DND-41 (cell line): ENCODE measurements at regions not wholly inside any gene's neighbourhood (a gene's known extent, or its start where the extent isn't known, plus 50 kb on each side); places are given as distances from the start of the nearest gene placed in this dataset.

ENCODE experiments used
- ATAC-seq: fragments of 200-7000 bp; cut with Tn5 transposase; 3 replicates; pipeline ENCODE4 v1.9.1; 2021; ENCODE audit warnings: low read depth; ENCODE audit not compliant: insufficient read depth
- DNase-seq: peaks from one replicate; pipeline ENCODE4 v3.0.0-alpha.2; 2020
- H2AFZ ChIP-seq: 2 replicates; pipeline ENCODE4 v1.6.0; 2012; ENCODE audit warnings: low read depth, low read length
- H3K27ac ChIP-seq: 2 replicates; pipeline ENCODE4 v1.5.1; 2012; ENCODE audit warnings: low read length, inconsistent platforms
- H3K27me3 ChIP-seq: fragments of 200-600 bp; sonication (generic); 2 replicates; pipeline ENCODE4 v1.6.0; 2012; ENCODE audit warnings: low read length, mild to moderate bottlenecking, inconsistent platforms; ENCODE audit not compliant: insufficient read depth, poor library complexity
- H3K36me3 ChIP-seq: 2 replicates; pipeline ENCODE4 v1.5.1; 2012; ENCODE audit warnings: low read length, inconsistent platforms; ENCODE audit not compliant: insufficient read depth
- H3K4me1 ChIP-seq: 2 replicates; pipeline ENCODE4 v1.5.1; 2012; ENCODE audit warnings: mild to moderate bottlenecking, low read length; ENCODE audit not compliant: insufficient read depth
- H3K4me2 ChIP-seq: 2 replicates; pipeline ENCODE4 v1.6.0; 2012; ENCODE audit warnings: mild to moderate bottlenecking, moderate library complexity, low read length, inconsistent platforms; ENCODE audit not compliant: insufficient read depth
- H3K4me3 ChIP-seq, 2 experiments: fragments of 200-600 bp in 1 of 2; shearing (Covaris generic) in 1 of 2; 2 replicates each; pipeline ENCODE4 v1.5.1; 2012 to 2016; ENCODE audit warnings: inconsistent platforms in 2 of 2, low read length in 2 of 2, mild to moderate bottlenecking in 2 of 2, low read depth in 1 of 2, moderate library complexity in 1 of 2
- H3K79me2 ChIP-seq: 2 replicates; pipeline ENCODE4 v1.6.0; 2012; ENCODE audit warnings: low read length, inconsistent platforms; ENCODE audit not compliant: insufficient read depth
- H3K9ac ChIP-seq: 2 replicates; pipeline ENCODE4 v1.6.0; 2012; ENCODE audit warnings: low read depth, mild to moderate bottlenecking, inconsistent platforms, low read length, moderate library complexity
- H3K9me3 ChIP-seq: 2 replicates; pipeline ENCODE4 v1.5.1; 2012; ENCODE audit warnings: low read length, moderate library complexity, mild to moderate bottlenecking, inconsistent platforms; ENCODE audit not compliant: insufficient read depth, severe bottlenecking
- H4K20me1 ChIP-seq: 2 replicates; pipeline ENCODE4 v1.6.0; 2012; ENCODE audit warnings: low read length; ENCODE audit not compliant: insufficient read depth
- CTCF ChIP-seq: IDR thresholded peaks from 2 replicates; pipeline ENCODE4 v1.5.1; 2012; ENCODE audit warnings: borderline replicate concordance, low read length, moderate library complexity, mild to moderate bottlenecking; ENCODE audit not compliant: poor library complexity, severe bottlenecking; ENCODE audit errors: extremely low read depth
- EZH2 ChIP-seq: IDR thresholded peaks from 3 replicates; pipeline ENCODE4 v1.6.1; 2012; ENCODE audit warnings: borderline replicate concordance, low read depth, mild to moderate bottlenecking, moderate library complexity, low read length, inconsistent platforms; ENCODE audit not compliant: severe bottlenecking

GRCh38 chr5:51860532-51861018 lies 477.3 kb downstream of the ISL1 start:
- H2AFZ ChIP-seq, result no peak overlapping the region
- no peaks in the 10 kb centered on the region for H3K4me1 ChIP-seq
- H3K9me3 ChIP-seq, result no peaks in the 10 kb centered on the region
- H3K27ac ChIP-seq, result no peak overlapping the region
- no peaks in the 10 kb centered on the region for H3K27me3 ChIP-seq
- H3K9ac ChIP-seq, result no peak overlapping the region
- DNase-seq (no peak), ATAC-seq (no peak)
- TF ChIP-seq CTCF (no peak), EZH2 (no peak)
- no peaks in the 10 kb centered on the region for H3K36me3 ChIP-seq
- H3K4me3 ChIP-seq, result no peak overlapping the region
- no peak overlapping the region for H3K4me2 ChIP-seq
- no peaks in the 10 kb centered on the region for H3K79me2 ChIP-seq
- no peaks in the 10 kb centered on the region for H4K20me1 ChIP-seq

GRCh38 chr5:51872144-51872543 lies 488.9 kb downstream of the ISL1 start:
- H3K27me3 ChIP-seq, result no peaks in the 10 kb centered on the region
- ATAC-seq, result no peak

GRCh38 chr5:51881901-51882300 lies 498.7 kb downstream of the ISL1 start:
- H3K9ac ChIP-seq, result no peak overlapping the region
- no peaks in the 10 kb centered on the region for H3K9me3 ChIP-seq
- no peak overlapping the region for H3K4me2 ChIP-seq
- no peaks in the 10 kb centered on the region for H4K20me1 ChIP-seq
- H3K4me1 ChIP-seq, result no peaks in the 10 kb centered on the region
- no peak overlapping the region for H3K27ac ChIP-seq
- H3K36me3 ChIP-seq, result no peaks in the 10 kb centered on the region
- no peaks in the 10 kb centered on the region for H3K27me3 ChIP-seq
- no peak overlapping the region for H3K4me3 ChIP-seq
- DNase-seq (no peak), ATAC-seq (no peak)
- TF ChIP-seq CTCF (no peak), EZH2 (no peak)
- H2AFZ ChIP-seq, result no peak overlapping the region
- no peaks in the 10 kb centered on the region for H3K79me2 ChIP-seq

More at GRCh38 chr5:51872144-51872543, 488.9 kb downstream of the ISL1 start:
- Histone ChIP-seq H3K27ac (no peak overlapping the region), H3K79me2 (no peaks in the 10 kb centered on the region), H3K36me3 (no peaks in the 10 kb centered on the region), H4K20me1 (no peaks in the 10 kb centered on the region), H3K9ac (no peak overlapping the region), H2AFZ (no peak overlapping the region), H3K4me3 (no peak overlapping the region), H3K9me3 (peaks cover 6% of the 10 kb centered on the region), H3K4me2 (no peak overlapping the region), H3K4me1 (no peaks in the 10 kb centered on the region)
- TF ChIP-seq EZH2 (no peak), CTCF (no peak)
- DNase-seq, result no peak

GRCh38 chr5:51882647-51883046 lies 499.4 kb downstream of the ISL1 start:
- no peaks in the 10 kb centered on the region for H3K36me3 ChIP-seq
- DNase-seq, result no peak
- no peak overlapping the region for H3K4me3 ChIP-seq
- H3K27ac ChIP-seq, result no peak overlapping the region
- no peaks in the 10 kb centered on the region for H3K4me1 ChIP-seq
- H3K9ac ChIP-seq, result no peak overlapping the region
- no peaks in the 10 kb centered on the region for H3K79me2 ChIP-seq
- no peaks in the 10 kb centered on the region for H3K27me3 ChIP-seq
- H4K20me1 ChIP-seq, result no peaks in the 10 kb centered on the region
- no peak for ATAC-seq
- H2AFZ ChIP-seq, result no peak overlapping the region
- H3K9me3 ChIP-seq, result no peaks in the 10 kb centered on the region
- TF ChIP-seq CTCF, result no peak
- TF ChIP-seq EZH2, result no peak
- no peak overlapping the region for H3K4me2 ChIP-seq
